GM12865 (cell line): ENCODE measurements at regions not wholly inside any gene's neighbourhood (a gene's known extent, or its start where the extent isn't known, plus 50 kb on each side); places are given as distances from the start of the nearest gene placed in this dataset.
"Not testable (repeated sequence)": the region's sequence is repeated elsewhere in the genome, so short reads cannot be mapped to it uniquely, and the experiment has no call there.

ENCODE experiments used
- DNase-seq: peaks from one replicate; pipeline ENCODE4 v3.0.0; 2010; ENCODE audit warnings: low read depth
- H3K4me3 ChIP-seq: 2 replicates; pipeline ENCODE4 v1.5.1; 2011; ENCODE audit warnings: mild to moderate bottlenecking, low read depth, low read length, control low read depth
- TF ChIP-seq, protein P1 (sequence below): IDR thresholded peaks from 2 replicates; pipeline ENCODE4 v1.5.1; 2011; ENCODE audit warnings: low read length, control low read depth, low read depth, inconsistent platforms; ENCODE audit not compliant: insufficient read depth; ENCODE audit errors: missing control alignments

DNA sequence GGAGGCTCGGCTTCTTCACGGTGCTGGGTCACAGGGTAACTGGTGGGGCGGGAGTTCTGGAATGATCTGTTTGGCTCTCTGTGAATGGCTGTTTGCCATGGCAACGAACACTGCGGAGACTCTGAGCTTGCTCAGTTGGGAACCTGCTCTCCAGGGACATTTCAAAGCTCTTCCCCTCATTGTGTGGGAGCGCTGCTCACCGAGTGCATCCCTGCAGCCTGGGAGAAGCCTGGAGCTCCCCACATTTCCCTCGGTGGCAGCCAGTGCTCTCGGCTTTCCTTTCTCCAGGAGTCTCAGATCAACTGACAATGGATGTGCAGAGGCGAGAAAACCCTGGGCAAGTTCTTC is 57.6 kb upstream of the CACUL1 start:
- TF ChIP-seq, protein P1, sequence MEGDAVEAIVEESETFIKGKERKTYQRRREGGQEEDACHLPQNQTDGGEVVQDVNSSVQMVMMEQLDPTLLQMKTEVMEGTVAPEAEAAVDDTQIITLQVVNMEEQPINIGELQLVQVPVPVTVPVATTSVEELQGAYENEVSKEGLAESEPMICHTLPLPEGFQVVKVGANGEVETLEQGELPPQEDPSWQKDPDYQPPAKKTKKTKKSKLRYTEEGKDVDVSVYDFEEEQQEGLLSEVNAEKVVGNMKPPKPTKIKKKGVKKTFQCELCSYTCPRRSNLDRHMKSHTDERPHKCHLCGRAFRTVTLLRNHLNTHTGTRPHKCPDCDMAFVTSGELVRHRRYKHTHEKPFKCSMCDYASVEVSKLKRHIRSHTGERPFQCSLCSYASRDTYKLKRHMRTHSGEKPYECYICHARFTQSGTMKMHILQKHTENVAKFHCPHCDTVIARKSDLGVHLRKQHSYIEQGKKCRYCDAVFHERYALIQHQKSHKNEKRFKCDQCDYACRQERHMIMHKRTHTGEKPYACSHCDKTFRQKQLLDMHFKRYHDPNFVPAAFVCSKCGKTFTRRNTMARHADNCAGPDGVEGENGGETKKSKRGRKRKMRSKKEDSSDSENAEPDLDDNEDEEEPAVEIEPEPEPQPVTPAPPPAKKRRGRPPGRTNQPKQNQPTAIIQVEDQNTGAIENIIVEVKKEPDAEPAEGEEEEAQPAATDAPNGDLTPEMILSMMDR: no peak
- DNase-seq: no peak
- H3K4me3 ChIP-seq: no peak overlapping the region

DNA sequence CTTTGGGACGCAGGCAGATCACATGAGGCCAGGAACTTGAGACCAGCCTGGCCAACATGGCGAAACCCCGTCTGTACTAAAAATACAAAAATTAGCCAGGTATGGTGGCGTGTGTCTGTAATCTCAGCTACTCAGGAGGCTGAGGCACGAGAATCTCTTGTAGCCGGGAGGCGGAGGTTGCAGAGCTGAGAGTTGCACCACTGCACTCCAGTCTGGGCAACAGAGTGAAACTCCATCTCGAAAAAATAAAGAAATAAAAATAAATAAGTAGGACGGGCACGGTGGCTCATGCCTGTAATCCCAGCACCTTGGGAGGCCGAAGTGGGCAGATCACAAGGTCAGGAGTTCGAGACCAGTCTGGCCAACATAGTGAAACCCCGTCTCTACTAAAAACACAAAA is 58.2 kb upstream of the CACUL1 start:
- H3K4me3 ChIP-seq, DNase-seq: not testable (repeated sequence)

DNA sequence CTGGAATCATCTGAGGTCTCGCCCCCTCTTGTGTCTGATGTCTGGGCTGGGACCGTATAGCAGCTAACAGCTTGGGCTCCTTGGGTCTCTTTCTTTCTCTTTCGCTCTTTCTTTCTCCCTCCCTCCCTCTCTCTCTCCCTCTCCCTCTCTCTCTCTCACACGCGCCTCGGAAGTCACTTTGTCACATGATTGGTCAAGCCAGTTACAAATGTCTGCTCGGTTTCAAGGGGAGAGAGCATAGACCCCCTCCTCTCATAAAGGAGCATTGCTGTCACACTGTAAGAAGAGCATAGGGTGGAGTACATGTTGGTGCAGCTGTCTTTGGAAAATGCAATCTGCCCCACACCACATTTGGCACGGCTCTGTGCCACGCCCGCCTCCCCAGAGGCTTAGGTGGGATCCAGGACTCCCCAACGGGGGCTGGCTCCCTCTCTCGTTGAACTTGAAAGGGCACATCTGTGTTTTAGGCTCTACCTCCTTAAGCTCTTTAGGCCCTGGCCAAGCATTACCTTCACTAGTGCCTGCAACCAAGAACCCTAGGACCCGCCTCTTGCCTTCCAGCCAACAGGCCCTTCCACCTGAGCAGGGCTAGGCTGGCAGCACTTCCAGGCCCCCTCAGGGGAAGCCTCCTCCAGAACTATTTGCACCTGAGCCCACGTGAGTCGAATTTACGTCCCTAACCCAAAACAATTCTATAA is 61.9 kb upstream of the CACUL1 start:
- no peak overlapping the region for H3K4me3 ChIP-seq
- DNase-seq: no peak
- TF ChIP-seq, protein P1: no peak

DNA sequence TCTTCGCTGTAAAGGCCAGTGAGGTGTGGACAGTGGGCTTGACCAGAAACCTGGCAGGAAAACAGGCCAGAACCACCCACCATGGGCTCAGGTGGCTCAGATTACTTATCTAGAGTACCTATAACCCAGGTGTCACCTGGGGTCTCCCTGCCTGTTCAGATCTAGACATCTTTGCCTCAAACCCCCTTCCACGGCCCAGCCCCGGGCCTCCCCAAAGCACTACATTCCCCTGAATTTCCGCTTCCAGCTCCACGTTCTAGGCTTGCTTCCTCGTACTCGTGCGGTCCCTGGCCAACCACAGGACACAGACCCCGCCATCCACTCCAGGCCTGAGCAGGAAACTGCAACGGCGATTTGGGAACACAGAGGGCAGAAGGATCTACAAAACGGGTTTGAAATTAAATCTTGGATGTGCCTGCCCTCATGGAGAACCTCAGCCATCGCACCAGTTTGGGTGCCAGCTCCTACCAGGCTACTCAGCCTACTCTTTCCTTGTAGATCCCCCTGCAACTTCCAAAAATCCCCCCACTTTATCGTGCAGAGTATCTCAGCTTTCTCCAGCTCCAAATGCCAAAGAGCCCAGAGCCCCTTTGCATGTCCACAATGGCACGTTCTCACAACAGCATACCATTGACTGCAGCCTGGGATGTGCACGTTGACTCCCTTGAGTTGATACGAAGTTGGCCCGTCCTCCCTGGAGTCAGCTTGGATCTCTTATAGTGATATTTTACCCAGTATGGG is 62.7 kb upstream of the CACUL1 start:
- no peak for DNase-seq
- no peak overlapping the region for H3K4me3 ChIP-seq
- TF ChIP-seq, protein P1: no peak

DNA sequence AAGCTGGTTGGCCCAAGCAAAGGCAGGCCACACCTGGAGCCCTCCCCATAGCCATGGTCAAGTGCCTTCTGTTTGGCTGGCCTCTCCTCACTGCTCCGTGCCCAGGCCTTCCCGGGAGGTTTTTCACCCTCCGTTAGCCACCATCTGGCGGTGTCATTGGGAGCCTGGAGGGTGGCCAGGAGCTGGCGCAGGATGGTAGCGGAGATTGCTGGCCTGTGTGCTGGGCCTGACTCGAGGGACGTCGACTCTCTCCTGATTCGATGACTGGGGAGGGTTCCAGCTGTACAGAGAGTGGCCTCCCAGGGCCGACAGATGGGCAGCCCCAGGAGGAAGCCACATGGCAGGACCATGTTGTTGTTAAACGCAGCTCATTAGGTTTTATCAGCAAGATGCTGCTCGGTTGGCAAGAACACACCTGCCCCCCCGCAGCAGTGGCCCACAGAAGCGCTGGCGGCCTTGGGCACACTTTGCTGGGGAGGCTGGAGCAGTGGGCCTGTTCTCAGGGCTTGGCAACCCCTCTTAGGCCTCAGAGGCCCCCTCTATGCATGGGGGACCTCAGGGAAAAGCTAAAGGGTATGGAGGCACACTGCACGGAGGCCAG is 64.0 kb upstream of the CACUL1 start:
- TF ChIP-seq, protein P1: no peak
- DNase-seq: no peak
- H3K4me3 ChIP-seq: no peak overlapping the region

DNA sequence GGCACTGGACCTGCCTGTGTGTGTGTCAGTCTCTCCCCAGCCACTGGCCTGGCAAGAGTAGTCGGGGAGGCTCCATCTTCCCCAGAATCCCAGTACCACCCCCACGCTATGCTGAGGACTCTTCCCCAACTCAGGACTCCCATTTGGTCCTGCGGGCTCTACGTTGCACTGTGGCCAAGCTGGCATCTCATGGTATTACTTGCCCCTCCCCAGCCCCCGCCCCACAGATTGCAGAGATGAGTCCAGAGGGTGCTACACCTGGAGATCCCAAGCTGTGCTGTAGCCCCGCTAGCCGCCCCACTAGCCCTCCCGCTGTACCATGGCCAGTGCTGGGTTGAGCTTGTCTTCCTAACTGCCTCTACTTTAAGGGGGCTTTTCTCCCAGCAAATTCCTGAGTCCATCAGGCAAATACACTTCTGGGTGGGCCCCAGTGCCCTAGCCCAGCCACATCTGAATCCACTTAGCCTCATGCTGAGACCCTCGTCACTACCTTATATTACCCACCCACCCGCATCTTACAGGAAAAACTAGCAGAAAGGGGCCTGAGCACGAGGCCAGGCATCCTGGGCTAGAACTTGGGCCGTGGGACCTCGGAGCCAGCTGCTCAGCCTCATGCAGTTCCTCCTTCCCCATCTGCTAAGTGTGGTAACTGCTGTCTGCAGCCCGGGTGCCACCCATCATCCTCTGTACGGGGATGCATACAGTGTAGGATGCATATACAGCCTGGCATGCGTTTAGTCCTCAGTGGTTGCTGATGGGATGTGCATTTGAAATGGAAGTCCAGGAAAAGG is 65.8 kb upstream of the CACUL1 start:
- H3K4me3 ChIP-seq: no peak overlapping the region
- DNase-seq: no peak
- TF ChIP-seq, protein P1: no peak
